MM.1S (cell line): ENCODE measurements at regions not wholly inside any gene's neighbourhood (a gene's known extent, or its start where the extent isn't known, plus 50 kb on each side); places are given as distances from the start of the nearest gene placed in this dataset.

Experiments
- CTCF ChIP-seq: fragments of 300-600 bp; sonication (generic); IDR thresholded peaks from 2 replicates; pipeline ENCODE4 v1.5.1; 2016; ENCODE audit warnings: antibody characterized with exemption, low read length, mixed read lengths
- EZH2phosphoT487 ChIP-seq: fragments of 300-600 bp; sonication (generic); IDR thresholded peaks from 2 replicates; pipeline ENCODE4 v1.6.1; 2018; ENCODE audit warnings: antibody characterized with exemption, low read length

- TF ChIP-seq CTCF (no peak), EZH2phosphoT487 (no peak)
Observed at GRCh38 chr17:36777118-36777517, 160.2 kb upstream of the LHX1 start.
